ENCODE measurements at regions not wholly inside any gene's neighbourhood (a gene's known extent, or its start where the extent isn't known, plus 50 kb on each side); places are given as distances from the start of the nearest gene placed in this dataset.

DNA sequence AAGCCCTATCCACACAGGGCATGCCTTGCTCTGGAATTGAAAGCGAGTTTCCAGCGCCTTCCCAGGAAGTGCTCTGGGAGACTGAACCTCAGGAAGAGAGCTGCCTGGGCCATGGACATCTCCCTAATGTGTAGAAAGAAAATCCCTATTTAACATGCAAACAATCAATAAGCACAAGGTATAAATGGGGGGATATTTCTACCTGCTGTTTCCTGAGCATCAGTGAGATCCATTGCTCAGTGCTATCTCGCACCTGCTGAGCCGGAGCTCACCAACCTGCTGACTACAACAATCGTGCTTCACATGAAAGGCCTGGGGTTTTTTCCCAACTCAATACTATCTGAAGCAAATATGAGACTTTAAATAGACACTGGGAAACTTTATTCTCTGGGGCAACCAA lies 584.0 kb downstream of the GLRX3 start:
- DNase-seq (ENCODE audit: low spot score) = no peak

DNA sequence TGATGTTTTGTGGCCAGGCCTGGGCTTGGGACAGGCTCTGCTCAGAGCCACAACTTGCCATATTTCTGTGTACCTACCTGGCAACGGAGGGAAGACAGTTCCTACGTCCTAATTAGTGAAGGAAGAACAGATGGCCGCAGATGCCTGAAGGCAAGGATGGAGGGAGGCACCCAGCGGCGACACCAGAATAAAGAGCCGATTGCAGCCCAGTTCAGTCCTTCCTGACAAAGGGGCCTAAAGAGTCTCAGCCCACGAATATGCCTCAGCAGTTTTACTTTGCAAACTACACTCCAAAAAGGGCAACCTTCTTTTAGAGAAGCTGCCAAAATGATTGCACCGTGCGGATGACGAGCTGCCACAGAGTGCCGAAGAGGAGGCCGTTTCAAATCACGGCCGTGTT lies 585.8 kb downstream of the GLRX3 start:
- DNase-seq (ENCODE audit: low spot score) = no peak

DNA sequence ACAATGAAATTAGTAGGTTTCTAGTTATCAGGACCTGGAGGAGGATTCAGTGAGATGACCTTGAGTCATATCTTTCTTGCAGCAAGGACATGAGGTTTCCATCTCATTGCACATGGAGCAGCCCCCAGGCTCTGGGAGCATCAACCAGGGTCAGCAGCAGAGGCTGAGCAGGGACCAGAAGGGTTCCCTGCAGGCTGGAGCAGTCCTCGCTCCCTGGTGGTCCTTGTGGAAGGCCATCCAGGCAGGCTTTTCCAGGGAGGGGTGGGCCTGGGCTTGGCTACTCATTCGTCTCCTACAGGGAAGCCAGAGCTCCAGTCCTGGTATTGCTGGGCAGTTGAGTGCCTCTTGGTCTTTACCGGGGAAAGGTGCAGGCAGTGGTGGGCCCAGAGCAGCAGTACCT lies 587.5 kb downstream of the GLRX3 start:
- DNase-seq (ENCODE audit: low spot score) = no peak

DNA sequence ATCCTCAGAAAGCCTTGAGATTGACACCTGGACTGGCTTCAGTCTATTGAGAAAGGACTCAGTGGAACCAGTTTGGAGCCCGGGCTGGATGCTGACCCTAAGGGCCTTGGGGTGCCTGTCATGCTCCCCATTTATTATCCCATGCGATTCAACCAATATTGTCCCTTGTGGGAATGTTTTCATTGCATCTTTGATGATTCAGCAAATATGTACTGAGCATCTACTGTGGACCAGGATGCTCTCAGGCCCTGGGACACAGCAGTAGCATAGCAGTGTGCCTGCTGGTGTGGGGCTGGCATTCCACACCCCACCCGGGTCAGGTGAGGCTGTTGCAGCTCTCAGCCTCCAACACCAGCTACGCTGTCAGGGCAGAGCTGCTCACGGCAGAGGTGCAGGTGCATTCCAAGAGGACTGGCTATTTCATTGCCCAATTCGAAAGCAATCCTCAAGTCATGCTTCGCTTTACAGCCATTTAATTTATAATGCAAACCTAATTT lies 586.0 kb downstream of the TCERG1L start:
- DNase-seq (ENCODE audit: low spot score) = no peak

DNA sequence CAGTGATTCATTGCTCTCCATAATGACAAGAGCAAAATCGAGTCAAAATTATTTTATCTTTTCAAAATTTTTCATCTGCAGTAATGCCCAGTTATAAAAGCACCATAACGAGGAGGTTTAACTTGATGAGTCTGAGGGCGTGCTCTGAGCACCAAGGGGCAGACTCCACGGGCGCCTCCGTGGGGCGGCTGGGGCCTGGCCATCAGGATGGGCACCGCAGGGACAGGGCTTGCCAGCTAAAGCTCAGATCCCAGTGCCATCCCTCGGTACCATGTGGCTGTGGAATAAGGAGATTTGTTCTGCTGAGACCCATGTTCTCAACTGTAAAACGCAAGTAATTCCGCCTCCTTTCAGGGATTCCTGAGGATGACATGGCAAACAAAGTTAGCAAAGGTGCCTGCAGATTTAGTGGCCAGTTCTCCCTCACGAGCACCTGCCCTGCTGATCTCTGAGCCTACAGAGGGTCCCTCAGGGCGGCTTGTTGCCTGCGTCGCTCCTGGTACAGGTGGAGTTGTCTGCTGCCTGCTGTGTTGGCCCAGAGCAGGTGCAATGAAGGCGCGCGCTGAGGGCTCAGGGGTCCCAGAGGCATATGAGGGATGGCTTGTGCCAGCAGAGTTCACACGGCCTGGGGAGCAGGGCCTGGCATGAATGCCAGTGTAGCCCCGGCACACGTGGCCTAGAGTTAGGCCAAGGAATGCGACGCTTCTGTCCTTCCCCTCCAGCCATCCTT lies 584.4 kb downstream of the TCERG1L start:
- DNase-seq (ENCODE audit: low spot score) = no peak

DNA sequence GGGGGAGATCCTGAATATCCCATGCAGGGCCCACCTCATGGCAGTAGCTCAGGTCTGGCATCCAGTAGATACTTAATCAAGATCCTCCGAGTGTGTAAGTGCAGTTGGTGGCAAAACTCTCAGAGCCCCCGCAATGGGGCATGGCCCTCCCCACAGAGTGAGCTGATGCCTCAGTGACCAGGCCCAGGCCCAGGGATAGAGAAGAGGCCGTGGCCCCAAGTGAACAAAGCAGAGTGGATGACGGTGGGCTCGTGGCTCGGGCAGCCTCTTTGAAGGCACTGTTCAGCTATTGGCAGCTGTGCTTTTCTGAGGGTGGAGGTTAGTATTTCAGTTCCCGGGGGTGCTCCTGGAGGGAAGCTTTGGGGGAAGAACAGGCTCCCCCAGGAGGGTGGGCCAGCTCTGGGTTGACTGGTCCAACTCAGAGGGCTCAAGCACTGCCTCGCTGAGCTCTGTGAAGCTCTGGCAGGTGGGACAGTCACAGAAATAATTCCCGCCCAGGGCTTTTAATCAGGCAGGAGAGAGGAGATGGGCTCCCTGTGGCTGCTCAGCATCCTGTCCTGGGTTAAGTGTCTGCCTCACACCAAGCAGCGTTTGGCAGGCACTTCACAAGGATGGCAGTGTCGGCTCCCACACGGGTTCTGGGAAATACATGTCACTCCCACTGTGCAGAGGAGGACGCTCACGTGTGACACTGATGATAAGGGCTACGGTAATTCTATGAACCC lies 583.6 kb downstream of the TCERG1L start:
- no peak for DNase-seq (ENCODE audit: low spot score)

DNA sequence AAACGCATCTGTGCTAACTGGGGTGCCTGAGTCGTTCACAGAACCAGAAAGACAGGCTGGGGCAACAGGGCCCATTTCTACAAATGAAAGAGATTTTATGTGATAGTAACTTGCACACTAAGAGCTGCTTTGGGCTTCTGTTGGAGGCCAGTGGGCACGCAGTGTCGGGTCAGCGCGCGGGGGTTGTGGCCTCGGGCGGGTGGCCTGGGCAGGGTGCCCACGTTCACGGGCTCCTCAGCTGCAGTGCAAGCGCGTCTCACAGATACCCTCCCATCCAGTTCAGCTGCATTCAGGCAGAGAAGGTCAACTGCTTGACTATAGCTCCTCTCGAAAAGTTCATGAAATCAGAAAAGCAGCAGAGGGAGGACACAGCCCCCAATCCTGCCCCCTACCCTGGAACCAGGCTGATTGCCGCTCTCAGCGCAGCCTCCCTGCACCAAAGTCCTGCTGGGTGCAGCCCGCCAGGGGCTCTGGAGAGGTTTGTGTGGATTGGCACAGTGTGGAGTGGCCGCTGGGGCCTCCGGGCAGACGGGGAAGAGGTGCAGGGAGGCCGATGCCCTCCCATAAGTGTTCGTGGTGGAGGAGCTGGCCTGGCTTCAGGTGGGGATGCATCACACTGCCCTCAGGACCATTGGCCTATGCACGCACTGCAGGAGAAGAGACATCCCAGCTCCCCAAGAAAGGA lies 582.8 kb downstream of the TCERG1L start:
- DNase-seq (ENCODE audit: low spot score) = no peak

DNA sequence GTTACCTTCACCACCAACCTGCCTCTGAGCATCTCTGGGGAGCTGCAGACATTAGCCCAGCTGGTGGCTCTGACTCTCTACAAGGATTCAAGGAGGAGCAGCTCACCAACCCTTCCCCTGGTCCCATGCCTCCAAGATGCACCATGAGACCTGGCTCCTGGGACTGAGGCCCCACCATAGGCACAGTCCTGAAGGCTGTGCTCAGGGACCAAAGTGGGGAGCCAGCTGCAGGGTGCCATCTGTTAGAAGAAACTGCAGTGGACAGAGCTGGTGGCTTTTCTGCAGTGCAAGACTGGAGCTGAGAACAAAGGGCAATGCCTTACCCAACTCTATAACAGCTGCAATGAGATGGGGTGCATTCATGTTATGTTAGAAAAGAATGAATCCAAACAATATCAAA lies 581.6 kb downstream of the TCERG1L start:
- no peak for DNase-seq (ENCODE audit: low spot score)

DNA sequence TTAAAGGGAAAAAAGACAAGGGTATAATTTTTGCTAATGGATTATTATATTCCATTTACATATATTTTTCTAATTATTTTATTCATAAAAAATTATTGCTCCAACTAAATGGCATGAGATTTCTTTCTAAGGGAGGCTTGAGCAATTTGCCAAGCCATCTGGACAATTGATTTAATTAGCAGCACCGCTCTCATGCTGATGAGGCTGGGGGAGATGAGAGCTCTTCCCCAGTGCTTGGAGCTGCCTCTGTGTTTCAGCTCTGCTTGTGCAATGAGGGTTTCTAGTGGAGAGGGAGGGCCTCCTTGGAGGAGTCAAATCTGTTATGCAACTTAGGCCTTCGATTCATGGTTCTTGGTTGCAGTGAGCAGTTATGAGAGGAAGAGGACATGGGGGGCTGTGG lies 574.3 kb downstream of the TCERG1L start:
- no peak for DNase-seq (ENCODE audit: low spot score)

DNA sequence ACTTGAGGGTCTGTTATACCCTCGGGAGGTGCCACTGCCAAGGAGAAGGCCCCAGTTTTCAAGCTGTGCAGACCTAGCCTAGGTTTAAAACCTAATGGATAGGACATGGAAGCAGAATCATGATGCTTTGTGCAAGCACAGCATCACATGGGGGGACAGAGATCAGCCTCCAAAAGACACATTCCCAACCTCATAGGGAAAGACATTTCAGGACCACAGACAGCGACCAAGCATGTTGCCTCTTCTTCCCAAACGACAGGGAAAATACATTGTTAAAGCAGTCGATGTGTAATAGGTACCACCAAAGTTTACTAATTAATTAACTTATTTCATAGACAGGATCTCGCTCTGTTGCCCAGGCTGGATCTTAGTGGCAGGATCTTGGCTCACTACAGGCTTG lies 573.9 kb downstream of the TCERG1L start:
- DNase-seq (ENCODE audit: low spot score) = no peak

DNA sequence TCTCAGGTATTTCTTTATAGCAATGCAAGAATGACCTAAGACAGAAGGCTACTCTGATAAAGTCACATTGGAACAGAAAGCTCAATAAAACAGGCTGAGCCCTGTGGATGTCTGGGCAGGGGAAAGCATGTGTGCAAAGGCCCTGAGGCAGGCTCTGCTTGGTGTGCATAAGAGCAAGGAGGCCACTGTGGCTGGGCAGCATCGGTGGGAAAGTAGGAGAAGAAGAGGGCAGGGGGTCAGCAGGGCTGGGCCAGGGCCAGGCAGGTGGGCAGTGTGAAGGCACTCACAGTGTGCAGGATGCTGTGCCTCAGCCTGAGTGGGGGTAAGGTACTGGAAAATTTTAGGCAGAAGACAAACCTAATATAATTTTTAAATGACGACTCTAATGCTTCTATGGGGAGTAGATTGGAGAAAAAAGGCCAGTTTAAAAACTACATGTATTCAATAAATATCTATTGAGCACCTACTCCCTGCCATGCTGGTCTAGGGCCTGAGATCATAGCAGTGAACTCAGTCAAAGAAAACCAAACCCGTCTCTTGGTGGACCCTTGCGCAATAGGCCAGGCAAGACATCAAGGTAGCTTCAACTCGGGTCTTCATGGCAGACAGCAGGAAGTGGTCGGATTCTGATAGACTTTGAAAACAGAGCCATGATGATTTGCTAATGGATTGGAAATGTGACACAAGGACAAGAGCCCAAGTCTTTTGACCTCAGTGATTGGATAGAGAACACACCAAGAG lies 572.3 kb downstream of the TCERG1L start:
- no peak for DNase-seq (ENCODE audit: low spot score)

DNA sequence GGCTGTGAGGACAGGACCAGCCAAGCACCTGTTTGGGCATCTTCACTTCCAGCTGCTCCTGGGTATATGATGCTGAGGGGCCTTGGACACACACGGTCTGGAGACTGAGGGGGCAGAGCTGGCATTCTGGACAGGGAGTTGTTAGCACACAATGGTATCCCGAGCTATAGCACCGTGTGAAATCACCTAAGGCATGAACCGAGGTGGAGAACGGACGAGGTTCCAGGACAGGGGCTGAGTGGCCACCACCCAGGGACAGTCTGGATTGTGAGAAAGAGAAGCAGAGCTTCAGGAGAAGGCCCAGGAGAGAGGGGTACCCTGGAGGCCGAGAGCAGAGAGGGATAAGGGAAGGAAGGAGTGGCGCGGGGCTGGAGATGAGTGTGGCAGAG lies 571.8 kb downstream of the TCERG1L start:
- DNase-seq (ENCODE audit: low spot score) = no peak

DNA sequence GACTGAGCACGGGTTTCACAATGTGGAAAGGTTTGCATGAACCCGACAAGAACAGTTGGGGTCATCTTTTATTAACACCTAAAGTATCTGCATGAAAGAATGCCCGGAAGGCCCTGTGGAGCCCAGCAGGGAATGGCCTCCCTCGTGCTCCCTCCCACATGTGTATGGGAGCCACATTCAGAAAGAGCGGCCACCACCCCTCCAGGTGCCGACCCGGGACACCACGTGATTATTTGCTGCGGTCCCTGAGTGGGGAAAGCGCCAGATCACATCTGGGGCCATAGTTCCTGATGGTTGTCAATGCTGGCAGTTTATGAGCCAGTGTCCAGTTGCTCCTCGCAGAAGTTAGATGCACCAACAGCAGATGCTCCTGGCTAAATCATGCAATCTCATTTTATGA lies 571.4 kb downstream of the TCERG1L start:
- no peak for DNase-seq (ENCODE audit: low spot score)

DNA sequence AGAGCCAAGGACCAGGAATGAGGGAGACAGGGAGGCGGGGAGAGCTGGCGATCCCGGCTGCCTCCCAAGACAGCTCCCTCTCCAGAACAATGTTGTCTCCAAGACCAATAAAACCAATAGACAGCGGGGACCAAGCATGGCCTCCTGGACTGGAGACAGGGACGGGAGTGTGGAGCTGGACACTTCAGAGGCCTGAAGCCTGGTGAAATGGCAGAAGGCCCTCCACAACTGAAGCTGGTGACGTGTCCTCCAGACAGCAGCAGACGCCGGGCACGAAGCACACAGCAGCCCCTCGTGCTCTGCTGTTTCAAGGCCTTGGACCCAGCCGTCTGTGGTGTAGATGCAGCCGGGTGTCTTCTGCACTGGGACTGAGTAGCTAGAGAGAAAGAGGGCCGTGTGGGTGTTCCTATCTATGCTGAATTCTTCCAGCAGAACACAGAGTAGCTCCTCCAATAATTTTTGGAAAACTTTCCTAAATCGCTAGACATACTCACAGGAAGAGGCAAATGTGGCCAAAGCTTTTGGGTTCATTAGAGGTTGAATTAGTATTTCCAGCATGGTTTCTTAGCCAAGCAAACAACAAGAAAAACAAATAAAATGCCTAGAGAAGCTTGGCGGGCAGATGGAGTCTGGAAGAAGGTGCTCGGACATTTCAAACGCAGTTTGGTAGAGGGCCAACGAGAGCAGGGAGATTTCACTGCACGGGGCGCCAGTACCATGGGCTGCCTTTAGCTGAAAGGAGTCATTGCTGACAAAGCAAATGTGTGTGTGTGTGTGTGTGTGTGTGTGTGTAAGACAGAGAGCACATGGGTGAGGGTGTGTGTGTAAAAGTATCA lies 570.4 kb downstream of the TCERG1L start:
- no peak for DNase-seq (ENCODE audit: low spot score)

DNA sequence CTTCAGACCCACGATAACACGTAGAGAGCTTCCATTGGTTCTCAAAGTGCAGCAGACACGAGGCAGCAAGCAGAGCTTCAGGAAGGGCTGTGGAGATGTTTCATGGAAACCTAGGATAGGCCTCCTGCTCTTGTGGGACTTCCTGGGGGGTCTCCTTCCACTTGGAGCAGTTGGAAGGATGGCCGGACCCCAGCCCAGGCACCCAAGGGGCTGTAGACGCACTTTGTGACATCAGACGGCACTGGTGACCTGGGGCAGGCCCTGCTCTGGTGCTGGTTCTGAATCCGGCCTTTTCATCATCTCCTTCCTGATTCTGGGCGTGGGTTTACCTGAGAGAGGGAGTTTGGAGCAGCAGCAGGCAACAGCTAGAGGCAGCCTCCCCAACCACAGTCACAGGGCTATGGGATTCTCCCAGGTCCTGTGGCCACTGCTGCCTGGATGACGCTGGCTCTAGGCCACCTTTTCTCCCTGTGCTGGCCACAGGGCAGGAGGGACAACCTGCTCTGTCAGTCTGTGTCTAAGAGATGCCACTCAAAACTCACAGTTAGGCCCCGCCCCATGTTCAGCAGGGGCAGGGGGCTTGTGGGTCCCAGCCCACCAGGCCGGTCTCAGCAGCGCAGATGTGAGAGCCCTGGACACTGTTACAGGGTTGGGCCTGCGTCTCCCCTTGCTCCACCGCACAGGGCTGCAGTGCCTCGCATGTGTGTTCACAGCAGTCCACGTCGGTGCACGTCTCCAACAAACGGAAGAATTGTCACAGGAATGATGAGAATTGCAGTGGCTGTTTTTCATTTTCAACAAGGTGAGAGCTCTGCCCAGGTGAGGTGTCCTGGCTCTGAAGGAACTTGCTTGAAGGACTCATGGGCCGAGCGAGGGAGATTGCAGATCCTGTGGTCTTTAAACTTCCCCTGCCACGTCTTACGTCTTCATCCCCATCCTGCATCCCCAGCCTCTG lies 569.3 kb downstream of the TCERG1L start:
- DNase-seq (ENCODE audit: low spot score) = no peak

DNA sequence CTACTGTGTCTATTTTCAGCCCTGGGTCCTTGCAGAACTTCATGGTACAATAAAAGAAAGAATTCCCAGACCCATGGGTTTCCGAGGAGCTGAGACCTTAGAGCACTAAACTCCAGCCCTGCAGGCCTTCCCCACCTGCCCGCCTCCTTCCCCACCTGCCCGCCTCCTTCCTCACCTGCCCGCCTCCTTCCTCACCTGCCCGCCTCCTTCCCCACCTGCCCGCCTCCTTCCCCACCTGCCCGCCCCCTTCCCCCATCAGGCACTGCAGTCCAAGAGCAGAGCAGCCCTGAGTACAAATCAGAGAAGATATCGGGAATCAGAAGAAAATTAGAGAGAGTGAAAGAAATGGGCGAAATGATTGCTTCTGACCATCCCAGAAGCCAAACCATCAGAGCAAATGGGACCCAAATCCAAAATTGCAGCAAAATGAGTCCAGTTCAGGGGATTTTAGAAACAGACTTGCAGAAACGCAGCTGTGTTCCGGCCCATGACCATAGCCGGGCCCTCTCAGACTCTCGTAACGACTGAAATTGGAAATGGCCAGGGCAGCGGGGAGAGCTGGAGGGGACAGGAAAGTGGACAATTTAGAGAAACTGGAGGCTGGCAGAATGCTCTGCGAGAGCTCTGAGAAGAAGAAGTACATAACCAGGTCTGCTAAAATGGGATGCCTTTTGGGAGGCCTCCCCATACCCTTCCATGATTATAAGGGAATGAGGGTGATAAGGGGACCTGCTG lies 568.4 kb downstream of the TCERG1L start:
- DNase-seq (ENCODE audit: low spot score) = no peak

DNA sequence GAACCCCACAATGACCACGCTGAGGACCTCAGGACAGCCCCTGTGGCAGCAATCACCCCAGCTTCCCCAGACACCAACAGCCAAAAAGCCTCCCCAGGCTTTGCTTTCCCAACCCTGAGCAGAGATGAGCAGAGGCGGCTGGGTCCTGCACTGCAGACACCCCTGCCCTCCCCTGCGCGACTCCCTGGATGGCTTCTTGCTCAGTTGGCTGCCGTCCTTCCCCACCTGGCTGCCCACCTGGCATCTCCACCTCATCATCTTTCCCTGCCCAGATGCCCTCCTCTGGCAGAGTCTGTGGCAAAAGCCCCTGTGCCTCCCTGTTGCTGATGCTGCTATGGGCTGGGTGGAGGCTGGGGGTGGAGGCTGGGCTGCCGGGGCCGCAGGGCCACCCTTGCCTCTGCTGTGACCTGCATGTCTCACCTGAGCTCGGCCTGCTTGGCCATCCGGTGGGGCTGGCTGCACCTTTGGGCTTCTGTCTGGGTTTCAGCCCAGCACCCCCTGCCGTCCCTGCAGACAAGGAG lies 567.7 kb downstream of the TCERG1L start:
- no peak for DNase-seq (ENCODE audit: low spot score)

DNA sequence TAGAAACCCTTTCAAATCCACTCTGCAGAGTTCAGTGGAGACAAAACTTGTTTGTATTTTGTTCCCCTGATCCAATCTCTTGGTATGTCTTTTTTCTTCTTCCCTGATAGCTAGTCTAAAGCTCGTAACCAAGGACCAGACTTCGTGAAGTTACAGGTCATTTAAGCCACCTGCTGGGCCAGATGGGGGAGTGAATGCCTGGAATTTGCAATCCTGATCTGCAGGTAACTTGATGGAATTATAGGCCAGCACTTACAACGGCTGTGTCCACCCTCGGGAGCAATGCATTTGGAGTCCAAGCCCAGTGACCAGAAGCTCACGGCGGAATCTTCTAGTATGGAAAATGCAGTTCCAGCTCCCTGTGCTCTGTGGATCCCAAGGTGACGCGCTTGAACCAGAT lies 566.9 kb downstream of the TCERG1L start:
- no peak for DNase-seq (ENCODE audit: low spot score)

DNA sequence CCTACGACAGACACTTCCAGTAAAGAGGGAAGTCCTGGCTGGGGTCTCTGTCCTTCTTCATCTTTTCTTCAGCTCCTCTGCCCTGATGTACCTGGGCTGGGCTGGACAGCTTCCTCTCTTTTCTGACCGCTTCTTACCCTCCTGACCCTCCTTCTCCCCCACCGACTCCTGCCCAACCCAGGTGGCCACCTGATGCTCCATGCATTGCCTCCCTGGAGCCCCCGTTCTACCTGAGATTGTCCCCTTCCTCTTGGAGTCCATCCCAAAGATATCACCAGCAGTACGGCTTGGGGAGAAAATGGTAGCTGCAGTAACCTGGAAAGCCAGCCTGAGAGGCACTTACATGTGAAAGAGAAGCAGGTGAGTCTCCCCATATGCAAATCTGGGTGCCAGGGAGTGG lies 566.3 kb downstream of the TCERG1L start:
- DNase-seq (ENCODE audit: low spot score) = no peak
